ENCODE measurements at regions not wholly inside any gene's neighbourhood (a gene's known extent, or its start where the extent isn't known, plus 50 kb on each side); places are given as distances from the start of the nearest gene placed in this dataset.

DNA sequence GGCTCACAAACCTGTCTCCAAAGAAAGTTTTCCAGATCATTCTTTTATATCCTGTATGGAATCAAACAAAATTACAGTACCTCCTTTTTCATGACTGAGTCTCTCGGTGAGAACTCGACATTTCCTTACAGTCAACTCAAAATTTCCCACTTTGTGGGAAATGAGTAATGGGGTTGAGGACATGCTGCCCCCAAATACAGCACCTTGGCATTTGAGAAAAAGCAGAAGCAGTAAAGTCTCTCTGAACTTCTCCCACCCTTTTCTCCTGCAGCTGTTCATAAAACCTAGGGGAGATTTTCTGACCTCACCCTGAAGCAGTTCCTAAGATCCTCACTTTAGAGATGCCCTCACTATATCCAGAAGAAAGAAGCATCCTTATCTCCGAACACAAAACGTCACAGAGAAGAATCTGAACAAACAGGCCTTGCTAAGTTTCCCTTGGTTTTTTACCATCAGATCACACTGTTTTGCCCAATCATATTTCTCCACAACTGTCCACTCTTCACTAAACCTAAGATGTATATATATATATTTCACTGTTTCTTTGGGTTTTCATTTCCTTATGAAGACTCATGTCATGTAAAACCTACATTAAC lies 96.1 kb upstream of the APC start:
- no peaks in the 10 kb centered on the region for H3K9me3 ChIP-seq (ENCODE audit: low read depth, low read length)
- no peak overlapping the region for H3K4me2 ChIP-seq (ENCODE audit: insufficient read depth, low read length)
- no peaks in the 10 kb centered on the region for H3K4me1 ChIP-seq (ENCODE audit: insufficient read depth, low read length)
- peaks cover 4% of the 10 kb centered on the region for H3K27me3 ChIP-seq (ENCODE audit: insufficient read depth, low read length)
- H3K4me3 ChIP-seq (ENCODE audit: insufficient read depth, low read length) = no peak overlapping the region
- no peaks in the 10 kb centered on the region for H3K36me3 ChIP-seq (ENCODE audit: insufficient read depth, low read length)
- H3K79me2 ChIP-seq (ENCODE audit: insufficient read depth, low read length) = no peaks in the 10 kb centered on the region
- no peak overlapping the region for H3K27ac ChIP-seq (ENCODE audit: low read depth, low read length)
- no peak overlapping the region for H2AFZ ChIP-seq (ENCODE audit: low read length)
- no peak for DNase-seq (ENCODE audit: insufficient read length, low spot score, missing footprints)
- TF ChIP-seq, protein P1, sequence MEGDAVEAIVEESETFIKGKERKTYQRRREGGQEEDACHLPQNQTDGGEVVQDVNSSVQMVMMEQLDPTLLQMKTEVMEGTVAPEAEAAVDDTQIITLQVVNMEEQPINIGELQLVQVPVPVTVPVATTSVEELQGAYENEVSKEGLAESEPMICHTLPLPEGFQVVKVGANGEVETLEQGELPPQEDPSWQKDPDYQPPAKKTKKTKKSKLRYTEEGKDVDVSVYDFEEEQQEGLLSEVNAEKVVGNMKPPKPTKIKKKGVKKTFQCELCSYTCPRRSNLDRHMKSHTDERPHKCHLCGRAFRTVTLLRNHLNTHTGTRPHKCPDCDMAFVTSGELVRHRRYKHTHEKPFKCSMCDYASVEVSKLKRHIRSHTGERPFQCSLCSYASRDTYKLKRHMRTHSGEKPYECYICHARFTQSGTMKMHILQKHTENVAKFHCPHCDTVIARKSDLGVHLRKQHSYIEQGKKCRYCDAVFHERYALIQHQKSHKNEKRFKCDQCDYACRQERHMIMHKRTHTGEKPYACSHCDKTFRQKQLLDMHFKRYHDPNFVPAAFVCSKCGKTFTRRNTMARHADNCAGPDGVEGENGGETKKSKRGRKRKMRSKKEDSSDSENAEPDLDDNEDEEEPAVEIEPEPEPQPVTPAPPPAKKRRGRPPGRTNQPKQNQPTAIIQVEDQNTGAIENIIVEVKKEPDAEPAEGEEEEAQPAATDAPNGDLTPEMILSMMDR (IDR thresholded peaks at IDR 0.05; ENCODE audit: extremely low read depth, low read depth, low read length) = no peak
- H4K20me1 ChIP-seq (ENCODE audit: insufficient read depth, low read length) = no peaks in the 10 kb centered on the region

DNA sequence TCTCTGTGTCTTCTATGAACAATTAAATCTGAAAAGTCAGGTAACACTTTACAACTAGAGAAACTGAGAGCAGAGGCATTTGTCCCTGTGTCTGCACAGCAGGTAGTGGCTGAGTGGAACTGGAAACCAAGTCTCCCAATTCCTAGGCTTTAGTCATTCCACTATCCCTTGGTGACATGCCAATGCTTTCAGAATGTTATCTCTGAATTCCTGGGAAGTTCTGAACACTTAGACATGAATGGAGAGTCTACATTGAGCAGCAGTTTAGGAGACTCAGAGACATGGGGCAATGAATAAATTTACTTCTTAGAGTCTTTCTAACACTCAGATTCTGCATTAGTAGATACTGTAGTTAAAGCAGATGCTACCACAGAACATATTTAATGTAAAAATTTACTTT lies 94.8 kb upstream of the APC start:
- no peaks in the 10 kb centered on the region for H3K36me3 ChIP-seq (ENCODE audit: insufficient read depth, low read length)
- H3K4me1 ChIP-seq (ENCODE audit: insufficient read depth, low read length) = no peaks in the 10 kb centered on the region
- no peak overlapping the region for H3K27ac ChIP-seq (ENCODE audit: low read depth, low read length)
- TF ChIP-seq, protein P1 (IDR thresholded peaks at IDR 0.05; ENCODE audit: extremely low read depth, low read depth, low read length) = no peak
- H3K27me3 ChIP-seq (ENCODE audit: insufficient read depth, low read length) = peaks cover 4% of the 10 kb centered on the region
- H3K4me2 ChIP-seq (ENCODE audit: insufficient read depth, low read length) = no peak overlapping the region
- DNase-seq (ENCODE audit: insufficient read length, low spot score, missing footprints) = peak; percentile 21
- H2AFZ ChIP-seq (ENCODE audit: low read length) = no peak overlapping the region
- H3K9me3 ChIP-seq (ENCODE audit: low read depth, low read length) = no peaks in the 10 kb centered on the region
- no peaks in the 10 kb centered on the region for H3K79me2 ChIP-seq (ENCODE audit: insufficient read depth, low read length)
- no peak overlapping the region for H3K4me3 ChIP-seq (ENCODE audit: insufficient read depth, low read length)
- no peaks in the 10 kb centered on the region for H4K20me1 ChIP-seq (ENCODE audit: insufficient read depth, low read length)

DNA sequence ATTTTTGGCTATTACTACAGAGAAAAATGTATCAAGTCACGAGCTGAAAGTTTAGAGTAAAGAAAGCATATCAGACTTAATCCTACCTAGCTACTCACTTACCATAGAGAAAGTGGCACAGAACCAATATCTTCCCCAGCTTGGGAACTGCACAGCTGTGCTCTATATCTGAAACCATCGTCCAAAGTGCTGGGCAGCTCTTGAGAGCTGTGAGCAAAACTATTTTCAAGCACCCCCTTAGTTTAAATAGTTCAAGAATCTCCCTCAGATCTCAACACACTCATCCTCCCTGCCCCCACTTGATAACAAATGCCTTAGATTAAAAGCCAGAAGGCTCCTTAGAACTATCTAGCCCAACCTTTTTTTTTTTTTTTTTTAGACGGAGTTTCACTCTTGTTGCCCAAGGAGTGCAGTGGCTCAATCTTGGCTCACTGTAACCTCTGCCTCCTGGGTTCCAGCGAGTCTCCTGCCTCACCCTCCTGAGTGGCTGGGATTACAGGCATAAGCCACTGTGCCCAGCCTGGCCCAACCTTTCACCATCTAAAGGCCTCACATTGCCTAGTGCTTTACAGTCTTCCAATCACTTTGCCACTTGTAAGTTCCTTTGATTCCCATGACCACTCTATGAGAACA lies 94.2 kb upstream of the APC start:
- Histone ChIP-seq H3K9me3 (ENCODE audit: low read depth, low read length) (no peaks in the 10 kb centered on the region), H3K4me3 (ENCODE audit: insufficient read depth, low read length) (no peak overlapping the region), H3K4me1 (ENCODE audit: insufficient read depth, low read length) (no peaks in the 10 kb centered on the region), H3K79me2 (ENCODE audit: insufficient read depth, low read length) (no peaks in the 10 kb centered on the region), H3K4me2 (ENCODE audit: insufficient read depth, low read length) (no peak overlapping the region), H4K20me1 (ENCODE audit: insufficient read depth, low read length) (no peaks in the 10 kb centered on the region), H3K27me3 (ENCODE audit: insufficient read depth, low read length) (peaks cover 4% of the 10 kb centered on the region), H2AFZ (ENCODE audit: low read length) (no peak overlapping the region), H3K36me3 (ENCODE audit: insufficient read depth, low read length) (no peaks in the 10 kb centered on the region), H3K27ac (ENCODE audit: low read depth, low read length) (no peak overlapping the region)
- TF ChIP-seq, protein P1 (IDR thresholded peaks at IDR 0.05; ENCODE audit: extremely low read depth, low read depth, low read length) = no peak
- no peak for DNase-seq (ENCODE audit: insufficient read length, low spot score, missing footprints)

DNA sequence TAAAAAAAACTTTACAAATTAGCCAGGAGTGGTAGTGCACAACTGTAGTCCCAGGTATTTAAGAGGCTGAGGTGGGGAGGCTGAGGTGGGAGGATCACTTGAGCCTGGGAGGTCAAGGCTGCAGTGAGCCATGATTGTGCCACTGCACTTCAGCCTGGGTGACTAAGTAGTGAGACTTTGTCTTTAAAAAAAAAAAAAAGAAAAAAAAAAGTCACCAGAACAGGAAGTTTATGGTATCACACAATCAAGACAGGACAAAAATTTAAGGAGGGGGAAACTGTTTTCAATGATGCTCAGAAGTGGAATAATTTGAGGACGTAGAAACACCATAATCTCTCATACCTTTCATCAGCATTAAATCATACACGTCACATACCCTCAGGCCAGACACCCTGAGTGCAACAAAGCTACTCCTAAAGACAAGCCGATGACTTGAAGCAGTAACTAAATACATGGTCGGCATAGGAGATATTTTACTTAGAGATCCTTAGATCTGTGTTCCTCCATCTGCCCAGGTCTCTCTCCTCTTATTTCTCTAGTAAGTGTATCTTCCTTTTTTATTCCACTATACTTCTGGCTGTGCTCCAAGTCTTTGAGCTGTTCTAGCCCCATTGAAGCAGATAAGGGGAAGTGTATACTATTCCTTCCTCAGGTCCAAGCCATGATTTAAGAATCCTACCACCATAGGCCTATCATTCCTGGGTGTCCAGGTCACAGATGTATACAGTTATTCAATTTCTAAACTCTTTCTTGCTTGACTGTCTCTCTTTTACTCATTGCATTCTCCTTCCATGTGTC lies 91.3 kb upstream of the APC start:
- Histone ChIP-seq H3K4me3 (ENCODE audit: insufficient read depth, low read length) (no peak overlapping the region), H3K36me3 (ENCODE audit: insufficient read depth, low read length) (no peaks in the 10 kb centered on the region), H2AFZ (ENCODE audit: low read length) (no peak overlapping the region), H3K4me1 (ENCODE audit: insufficient read depth, low read length) (no peaks in the 10 kb centered on the region), H3K27ac (ENCODE audit: low read depth, low read length) (no peak overlapping the region), H3K9me3 (ENCODE audit: low read depth, low read length) (no peaks in the 10 kb centered on the region), H3K27me3 (ENCODE audit: insufficient read depth, low read length) (no peaks in the 10 kb centered on the region), H4K20me1 (ENCODE audit: insufficient read depth, low read length) (no peaks in the 10 kb centered on the region), H3K4me2 (ENCODE audit: insufficient read depth, low read length) (no peak overlapping the region), H3K79me2 (ENCODE audit: insufficient read depth, low read length) (no peaks in the 10 kb centered on the region)
- DNase-seq (ENCODE audit: insufficient read length, low spot score, missing footprints) = peak; percentile 44
- TF ChIP-seq, protein P1 (IDR thresholded peaks at IDR 0.05; ENCODE audit: extremely low read depth, low read depth, low read length) = no peak

Data from osteoblast (primary cell).